ENCODE measurements at regions not wholly inside any gene's neighbourhood (a gene's known extent, or its start where the extent isn't known, plus 50 kb on each side); places are given as distances from the start of the nearest gene placed in this dataset.

- H3K4me3 ChIP-seq (ENCODE audit: low read depth, low read length), result no peak overlapping the region
- H3K27me3 Mint-ChIP-seq (ENCODE audit: insufficient read depth, unreplicated experiment), result no peaks in the 10 kb centered on the region
- CTCF ChIA-PET, result no interaction called here
Measured at GRCh38 chr2:64348386-64349130, 105.4 kb upstream of the LGALSL start.

GRCh38 chr2:64349131-64349530, 104.8 kb upstream of the LGALSL start:
- intact Hi-C loops (cut with micrococcal nuclease; ENCODE audit: unreplicated experiment), result no loop called here
- Mint-ChIP-seq H3K36me3 (ENCODE audit: insufficient read depth, unreplicated experiment) (no peaks in the 10 kb centered on the region), H3K4me1 (ENCODE audit: low read depth, unreplicated experiment) (no peaks in the 10 kb centered on the region), H3K27me3 (ENCODE audit: insufficient read depth, unreplicated experiment) (no peaks in the 10 kb centered on the region), H3K9me3 (ENCODE audit: unreplicated experiment) (no peaks in the 10 kb centered on the region), H3K4me3 (ENCODE audit: unreplicated experiment) (no peak overlapping the region), H3K27ac (ENCODE audit: unreplicated experiment) (no peak overlapping the region)
- Histone ChIP-seq H3K27me3 (replicated peaks; ENCODE audit: control insufficient read depth, insufficient read depth, low read length) (no peaks in the 10 kb centered on the region), H3K9me3 (no peaks in the 10 kb centered on the region), H3K4me1 (no peaks in the 10 kb centered on the region), H3K36me3 (ENCODE audit: control insufficient read depth, insufficient read depth, low read length) (no peaks in the 10 kb centered on the region), H3K4me3 (ENCODE audit: low read depth, low read length) (no peak overlapping the region)
- no TSS peak for BruUV-seq (replicated peaks)
- TF ChIP-seq CTCF (IDR thresholded peaks at IDR 0.05; ENCODE audit: insufficient read depth in 1 of 2, low read depth in 1 of 2, low read length in 1 of 2, severe bottlenecking in 1 of 2, unreplicated experiment in 1 of 2), result no peak
- CTCF ChIA-PET, result interaction anchor here (1.1 kb wide), 1 partner anchor 122 kb away, joined by 3 read pairs; no protein-coding TSS in a partner anchor
- POLR2A ChIA-PET, result no interaction called here
- DNase-seq, result no peak

More at GRCh38 chr2:64348386-64349130, 105.4 kb upstream of the LGALSL start:
- TF ChIP-seq CTCF (IDR thresholded peaks at IDR 0.05; ENCODE audit: insufficient read depth in 1 of 2, low read depth in 1 of 2, low read length in 1 of 2, severe bottlenecking in 1 of 2, unreplicated experiment in 1 of 2), result no peak
- Mint-ChIP-seq H3K4me1 (ENCODE audit: low read depth, unreplicated experiment) (no peaks in the 10 kb centered on the region), H3K4me3 (ENCODE audit: unreplicated experiment) (no peak overlapping the region), H3K36me3 (ENCODE audit: insufficient read depth, unreplicated experiment) (no peaks in the 10 kb centered on the region), H3K9me3 (ENCODE audit: unreplicated experiment) (no peaks in the 10 kb centered on the region), H3K27ac (ENCODE audit: unreplicated experiment) (no peak overlapping the region)
- Histone ChIP-seq H3K9me3 (no peaks in the 10 kb centered on the region), H3K36me3 (ENCODE audit: control insufficient read depth, insufficient read depth, low read length) (no peaks in the 10 kb centered on the region), H3K27me3 (replicated peaks; ENCODE audit: control insufficient read depth, insufficient read depth, low read length) (no peaks in the 10 kb centered on the region), H3K4me1 (no peaks in the 10 kb centered on the region)
- DNase-seq, result no peak
- POLR2A ChIA-PET, result no interaction called here
- intact Hi-C loops (cut with micrococcal nuclease; ENCODE audit: unreplicated experiment), result no loop called here
- BruUV-seq (replicated peaks), result no TSS peak

- intact Hi-C loops (cut with micrococcal nuclease; ENCODE audit: unreplicated experiment), result no loop called here
- no peaks in the 10 kb centered on the region for H3K36me3 ChIP-seq (ENCODE audit: control insufficient read depth, insufficient read depth, low read length)
- H3K4me3 ChIP-seq (ENCODE audit: low read depth, low read length), result no peak overlapping the region
- no peaks in the 10 kb centered on the region for H3K9me3 ChIP-seq
- ChIA-PET POLR2A (no interaction called here), CTCF (interaction anchor here (0.8 kb wide), 1 partner anchor 20 kb away, joined by 3 read pairs; no protein-coding TSS in a partner anchor)
- TF ChIP-seq CTCF (IDR thresholded peaks at IDR 0.05; ENCODE audit: insufficient read depth in 1 of 2, low read depth in 1 of 2, low read length in 1 of 2, severe bottlenecking in 1 of 2, unreplicated experiment in 1 of 2), result no peak
- H3K4me1 ChIP-seq, result no peaks in the 10 kb centered on the region
- no TSS peak for BruUV-seq (replicated peaks)
- Mint-ChIP-seq H3K27me3 (ENCODE audit: insufficient read depth, unreplicated experiment) (no peaks in the 10 kb centered on the region), H3K4me1 (ENCODE audit: low read depth, unreplicated experiment) (no peaks in the 10 kb centered on the region), H3K27ac (ENCODE audit: unreplicated experiment) (no peak overlapping the region), H3K4me3 (ENCODE audit: unreplicated experiment) (no peak overlapping the region), H3K36me3 (ENCODE audit: insufficient read depth, unreplicated experiment) (no peaks in the 10 kb centered on the region), H3K9me3 (ENCODE audit: unreplicated experiment) (no peaks in the 10 kb centered on the region)
- no peaks in the 10 kb centered on the region for H3K27me3 ChIP-seq (replicated peaks; ENCODE audit: control insufficient read depth, insufficient read depth, low read length)
- DNase-seq, result no peak
Measured at GRCh38 chr2:64350996-64351395, 103.0 kb upstream of the LGALSL start.

All from Caco-2 (cell line).